ENCODE measurements at regions not wholly inside any gene's neighbourhood (a gene's known extent, or its start where the extent isn't known, plus 50 kb on each side); places are given as distances from the start of the nearest gene placed in this dataset.

DNA sequence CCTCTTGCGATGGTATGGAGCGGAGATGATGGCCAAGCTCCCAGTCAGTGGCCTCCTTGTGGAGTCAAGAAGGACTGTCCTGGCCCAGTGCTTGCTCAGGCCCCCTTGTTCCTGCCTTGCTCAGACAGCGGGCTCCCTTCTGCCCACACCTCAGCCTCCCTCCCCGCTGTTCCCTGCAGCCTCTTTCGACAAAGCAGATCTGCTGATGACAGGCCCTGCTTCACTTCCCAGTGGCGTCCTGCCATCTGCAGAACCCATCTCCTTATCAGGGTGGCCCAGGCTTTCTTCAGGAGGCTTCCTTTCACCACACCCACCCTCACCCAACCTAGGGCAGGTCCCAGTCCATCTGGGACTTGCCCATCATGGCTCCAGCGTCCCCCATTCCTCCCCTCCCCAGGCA lies 80.0 kb downstream of the CLDN34 start:
- H3K36me3 ChIP-seq (ENCODE audit: control insufficient read depth in 2 of 2, insufficient read depth in 2 of 2, low read length in 1 of 2): no peaks in the 10 kb centered on the region
- no peak overlapping the region for H3K4me3 ChIP-seq
- H3K9me3 ChIP-seq (replicated peaks; ENCODE audit: control insufficient read depth, insufficient read depth, low read length): no peaks in the 10 kb centered on the region
- FAIRE-seq (no peak), ATAC-seq (no peak; the same call in 2 of the 3 replicates), DNase-seq (ENCODE audit: low read depth, low spot score) (no peak)
- intact Hi-C loops (cut with micrococcal nuclease; ENCODE audit: unreplicated experiment): no loop called here
- WGBS (ENCODE audit: insufficient coverage, insufficient replicate concordance, low lambda C conversion rate, missing lambda C conversion rate): 37% methylated on average over 7 of the region's 7 CpGs
- H3K4me1 ChIP-seq (ENCODE audit: control insufficient read depth, insufficient read depth, low read length): no peaks in the 10 kb centered on the region
- no peak overlapping the region for H3K9ac ChIP-seq (ENCODE audit: control insufficient read depth, insufficient read depth, low read length)
- no peak overlapping the region for H3K4me2 ChIP-seq (ENCODE audit: control insufficient read depth, insufficient read depth)
- H2AFZ ChIP-seq (ENCODE audit: control insufficient read depth, low read depth, low read length): no peak overlapping the region
- H3K27ac ChIP-seq (ENCODE audit: control insufficient read depth, insufficient read depth): no peak overlapping the region
- no peaks in the 10 kb centered on the region for H3K27me3 ChIP-seq (replicated peaks in 1 of 2; ENCODE audit: control insufficient read depth in 2 of 2, insufficient read depth in 2 of 2, low read length in 1 of 2)
- no peaks in the 10 kb centered on the region for H3K79me2 ChIP-seq (ENCODE audit: control insufficient read depth, insufficient read depth, low read length)
- SMC1A ChIA-PET (ENCODE audit: uncharacterized antibody, unreplicated experiment): no interaction called here
- H4K20me1 ChIP-seq (ENCODE audit: control insufficient read depth, insufficient read depth): no peaks in the 10 kb centered on the region
- in situ Hi-C loops (cut with MboI): no loop called here
- CTCF ChIA-PET: no interaction called here
- RAD21 ChIA-PET (ENCODE audit: unreplicated experiment): no interaction called here
- TF ChIP-seq DPF2 (IDR thresholded peaks at IDR 0.05) (no peak), CREM (IDR thresholded peaks at IDR 0.05; ENCODE audit: low read depth) (no peak)
- TF ChIP-seq, protein P1, sequence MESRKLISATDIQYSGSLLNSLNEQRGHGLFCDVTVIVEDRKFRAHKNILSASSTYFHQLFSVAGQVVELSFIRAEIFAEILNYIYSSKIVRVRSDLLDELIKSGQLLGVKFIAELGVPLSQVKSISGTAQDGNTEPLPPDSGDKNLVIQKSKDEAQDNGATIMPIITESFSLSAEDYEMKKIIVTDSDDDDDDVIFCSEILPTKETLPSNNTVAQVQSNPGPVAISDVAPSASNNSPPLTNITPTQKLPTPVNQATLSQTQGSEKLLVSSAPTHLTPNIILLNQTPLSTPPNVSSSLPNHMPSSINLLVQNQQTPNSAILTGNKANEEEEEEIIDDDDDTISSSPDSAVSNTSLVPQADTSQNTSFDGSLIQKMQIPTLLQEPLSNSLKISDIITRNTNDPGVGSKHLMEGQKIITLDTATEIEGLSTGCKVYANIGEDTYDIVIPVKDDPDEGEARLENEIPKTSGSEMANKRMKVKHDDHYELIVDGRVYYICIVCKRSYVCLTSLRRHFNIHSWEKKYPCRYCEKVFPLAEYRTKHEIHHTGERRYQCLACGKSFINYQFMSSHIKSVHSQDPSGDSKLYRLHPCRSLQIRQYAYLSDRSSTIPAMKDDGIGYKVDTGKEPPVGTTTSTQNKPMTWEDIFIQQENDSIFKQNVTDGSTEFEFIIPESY (IDR thresholded peaks at IDR 0.05): no peak
- no TSS peak for BruUV-seq (replicated peaks)
- POLR2A ChIA-PET: no interaction called here

DNA sequence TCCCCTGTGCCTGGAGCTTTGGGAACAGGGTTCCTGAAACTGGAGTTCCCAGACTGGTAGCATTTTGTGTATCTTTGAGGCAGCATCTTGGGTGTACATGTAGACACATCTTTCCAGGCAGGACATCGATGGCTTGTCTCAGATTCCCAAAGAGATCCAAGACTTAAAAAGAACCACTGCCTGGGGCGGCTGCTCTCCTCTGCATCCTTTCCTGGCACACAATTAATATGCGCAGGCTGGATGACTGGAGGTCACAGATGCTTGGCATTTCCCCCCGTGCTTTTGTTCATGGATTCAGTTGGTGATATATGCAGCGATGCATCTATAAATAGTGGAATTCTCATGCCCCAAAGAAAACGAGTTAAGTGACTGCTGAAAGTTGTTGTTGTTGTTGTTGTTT lies 80.5 kb downstream of the CLDN34 start:
- POLR2A ChIA-PET: no interaction called here
- H3K36me3 ChIP-seq (ENCODE audit: control insufficient read depth in 2 of 2, insufficient read depth in 2 of 2, low read length in 1 of 2): no peaks in the 10 kb centered on the region
- RAD21 ChIA-PET (ENCODE audit: unreplicated experiment): no interaction called here
- H3K27me3 ChIP-seq (replicated peaks in 1 of 2; ENCODE audit: control insufficient read depth in 2 of 2, insufficient read depth in 2 of 2, low read length in 1 of 2): no peaks in the 10 kb centered on the region
- H3K9me3 ChIP-seq (replicated peaks; ENCODE audit: control insufficient read depth, insufficient read depth, low read length): no peaks in the 10 kb centered on the region
- H3K4me3 ChIP-seq: no peak overlapping the region
- H3K4me1 ChIP-seq (ENCODE audit: control insufficient read depth, insufficient read depth, low read length): no peaks in the 10 kb centered on the region
- CTCF ChIA-PET: no interaction called here
- SMC1A ChIA-PET (ENCODE audit: uncharacterized antibody, unreplicated experiment): no interaction called here
- ATAC-seq (no peak), FAIRE-seq (no peak), DNase-seq (ENCODE audit: low read depth, low spot score) (no peak)
- no peaks in the 10 kb centered on the region for H3K79me2 ChIP-seq (ENCODE audit: control insufficient read depth, insufficient read depth, low read length)
- H4K20me1 ChIP-seq (ENCODE audit: control insufficient read depth, insufficient read depth): no peaks in the 10 kb centered on the region
- no peak overlapping the region for H3K4me2 ChIP-seq (ENCODE audit: control insufficient read depth, insufficient read depth)
- no peak overlapping the region for H3K27ac ChIP-seq (ENCODE audit: control insufficient read depth, insufficient read depth)
- in situ Hi-C loops (cut with MboI) (no loop called here), intact Hi-C loops (cut with micrococcal nuclease; ENCODE audit: unreplicated experiment) (no loop called here)
- no peak overlapping the region for H3K9ac ChIP-seq (ENCODE audit: control insufficient read depth, insufficient read depth, low read length)
- H2AFZ ChIP-seq (ENCODE audit: control insufficient read depth, low read depth, low read length): no peak overlapping the region
- 56% methylated on average over 6 of the region's 6 CpGs for WGBS (ENCODE audit: insufficient coverage, insufficient replicate concordance, low lambda C conversion rate, missing lambda C conversion rate)
- no TSS peak for BruUV-seq (replicated peaks)
- TF ChIP-seq, protein P2, sequence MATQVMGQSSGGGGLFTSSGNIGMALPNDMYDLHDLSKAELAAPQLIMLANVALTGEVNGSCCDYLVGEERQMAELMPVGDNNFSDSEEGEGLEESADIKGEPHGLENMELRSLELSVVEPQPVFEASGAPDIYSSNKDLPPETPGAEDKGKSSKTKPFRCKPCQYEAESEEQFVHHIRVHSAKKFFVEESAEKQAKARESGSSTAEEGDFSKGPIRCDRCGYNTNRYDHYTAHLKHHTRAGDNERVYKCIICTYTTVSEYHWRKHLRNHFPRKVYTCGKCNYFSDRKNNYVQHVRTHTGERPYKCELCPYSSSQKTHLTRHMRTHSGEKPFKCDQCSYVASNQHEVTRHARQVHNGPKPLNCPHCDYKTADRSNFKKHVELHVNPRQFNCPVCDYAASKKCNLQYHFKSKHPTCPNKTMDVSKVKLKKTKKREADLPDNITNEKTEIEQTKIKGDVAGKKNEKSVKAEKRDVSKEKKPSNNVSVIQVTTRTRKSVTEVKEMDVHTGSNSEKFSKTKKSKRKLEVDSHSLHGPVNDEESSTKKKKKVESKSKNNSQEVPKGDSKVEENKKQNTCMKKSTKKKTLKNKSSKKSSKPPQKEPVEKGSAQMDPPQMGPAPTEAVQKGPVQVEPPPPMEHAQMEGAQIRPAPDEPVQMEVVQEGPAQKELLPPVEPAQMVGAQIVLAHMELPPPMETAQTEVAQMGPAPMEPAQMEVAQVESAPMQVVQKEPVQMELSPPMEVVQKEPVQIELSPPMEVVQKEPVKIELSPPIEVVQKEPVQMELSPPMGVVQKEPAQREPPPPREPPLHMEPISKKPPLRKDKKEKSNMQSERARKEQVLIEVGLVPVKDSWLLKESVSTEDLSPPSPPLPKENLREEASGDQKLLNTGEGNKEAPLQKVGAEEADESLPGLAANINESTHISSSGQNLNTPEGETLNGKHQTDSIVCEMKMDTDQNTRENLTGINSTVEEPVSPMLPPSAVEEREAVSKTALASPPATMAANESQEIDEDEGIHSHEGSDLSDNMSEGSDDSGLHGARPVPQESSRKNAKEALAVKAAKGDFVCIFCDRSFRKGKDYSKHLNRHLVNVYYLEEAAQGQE (IDR thresholded peaks at IDR 0.05; ENCODE audit: low read depth, low read length): no peak
- no peak for TF ChIP-seq FOXM1 (IDR thresholded peaks at IDR 0.05; ENCODE audit: low read depth, low read length)
- TF ChIP-seq NRF1 (conservative IDR thresholded peaks at IDR 0.05; ENCODE audit: low read depth, low read length): no peak
- no peak for TF ChIP-seq MXI1 (IDR thresholded peaks at IDR 0.05; ENCODE audit: low read depth, low read length)
- no peak for TF ChIP-seq ETV6 (conservative IDR thresholded peaks at IDR 0.05 in 1 of 2, IDR thresholded peaks at IDR 0.05 in 1 of 2; ENCODE audit: borderline replicate concordance in 1 of 2, low read depth in 1 of 2)
- no peak for TF ChIP-seq EGR1 (IDR thresholded peaks at IDR 0.05; ENCODE audit: borderline replicate concordance in 1 of 2, low read depth in 2 of 2, low read length in 2 of 2)
- TF ChIP-seq TBL1XR1 (IDR thresholded peaks at IDR 0.05; ENCODE audit: low read depth, low read length): no peak
- TF ChIP-seq, protein P3, sequence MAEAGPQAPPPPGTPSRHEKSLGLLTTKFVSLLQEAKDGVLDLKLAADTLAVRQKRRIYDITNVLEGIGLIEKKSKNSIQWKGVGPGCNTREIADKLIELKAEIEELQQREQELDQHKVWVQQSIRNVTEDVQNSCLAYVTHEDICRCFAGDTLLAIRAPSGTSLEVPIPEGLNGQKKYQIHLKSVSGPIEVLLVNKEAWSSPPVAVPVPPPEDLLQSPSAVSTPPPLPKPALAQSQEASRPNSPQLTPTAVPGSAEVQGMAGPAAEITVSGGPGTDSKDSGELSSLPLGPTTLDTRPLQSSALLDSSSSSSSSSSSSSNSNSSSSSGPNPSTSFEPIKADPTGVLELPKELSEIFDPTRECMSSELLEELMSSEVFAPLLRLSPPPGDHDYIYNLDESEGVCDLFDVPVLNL (IDR thresholded peaks at IDR 0.05; ENCODE audit: low read depth, low read length): no peak
- TF ChIP-seq ZNF622 (IDR thresholded peaks at IDR 0.05): no peak
- no peak for TF ChIP-seq MEF2A (IDR thresholded peaks at IDR 0.05; ENCODE audit: insufficient read depth, low read depth, low read length)

Measured in GM12878 (cell line).